NCI-H460 (cell line): ENCODE measurements at regions not wholly inside any gene's neighbourhood (a gene's known extent, or its start where the extent isn't known, plus 50 kb on each side); places are given as distances from the start of the nearest gene placed in this dataset.

Experiments
- DNase-seq: peaks from one replicate; pipeline ENCODE4 v3.0.0-alpha.2; 2016; ENCODE audit warnings: low read depth; ENCODE audit errors: extremely low read depth

DNA sequence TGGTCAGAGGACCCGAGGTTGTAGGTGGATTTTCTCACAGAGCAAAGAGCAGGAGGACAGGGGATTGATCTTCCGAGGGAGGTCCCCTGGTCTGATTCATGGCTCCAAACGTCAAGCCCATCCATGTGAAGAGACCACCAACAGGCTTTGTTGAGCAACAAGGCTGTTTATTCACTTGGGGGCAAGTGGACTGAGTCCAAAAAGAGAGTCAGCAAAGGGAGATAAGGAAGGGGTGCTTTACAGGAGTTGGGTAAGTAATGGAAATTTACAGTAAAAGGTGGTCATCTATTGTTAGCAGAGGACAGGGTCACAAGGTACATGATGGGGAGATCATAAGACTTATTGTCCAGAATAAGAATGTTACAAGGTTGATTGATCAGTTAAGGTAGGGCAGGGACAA lies 2285.8 kb downstream of the TP53TG3F start:
- DNase-seq: no peak

DNA sequence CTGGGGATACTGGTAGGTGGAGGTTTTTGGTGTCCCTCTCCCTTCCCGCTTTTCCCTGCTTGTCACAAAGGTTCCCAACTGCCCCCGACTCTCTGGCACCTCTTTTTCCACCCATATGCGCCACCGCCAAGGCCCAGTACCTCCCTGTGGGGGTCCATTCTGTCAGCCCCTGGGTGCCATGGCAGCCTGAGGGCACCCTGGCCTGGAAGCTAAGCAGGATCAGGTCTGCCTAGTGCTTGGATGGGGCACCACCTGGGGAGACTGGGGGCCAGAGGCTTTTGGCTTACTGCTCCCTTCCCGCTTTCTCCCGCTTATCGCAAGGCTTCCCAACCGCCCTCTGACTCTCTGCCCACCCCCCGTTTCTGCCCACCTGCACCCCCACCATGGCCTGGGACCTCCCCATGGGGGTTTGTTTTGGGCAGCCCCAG lies 2286.4 kb downstream of the TP53TG3F start:
- DNase-seq: no peak

DNA sequence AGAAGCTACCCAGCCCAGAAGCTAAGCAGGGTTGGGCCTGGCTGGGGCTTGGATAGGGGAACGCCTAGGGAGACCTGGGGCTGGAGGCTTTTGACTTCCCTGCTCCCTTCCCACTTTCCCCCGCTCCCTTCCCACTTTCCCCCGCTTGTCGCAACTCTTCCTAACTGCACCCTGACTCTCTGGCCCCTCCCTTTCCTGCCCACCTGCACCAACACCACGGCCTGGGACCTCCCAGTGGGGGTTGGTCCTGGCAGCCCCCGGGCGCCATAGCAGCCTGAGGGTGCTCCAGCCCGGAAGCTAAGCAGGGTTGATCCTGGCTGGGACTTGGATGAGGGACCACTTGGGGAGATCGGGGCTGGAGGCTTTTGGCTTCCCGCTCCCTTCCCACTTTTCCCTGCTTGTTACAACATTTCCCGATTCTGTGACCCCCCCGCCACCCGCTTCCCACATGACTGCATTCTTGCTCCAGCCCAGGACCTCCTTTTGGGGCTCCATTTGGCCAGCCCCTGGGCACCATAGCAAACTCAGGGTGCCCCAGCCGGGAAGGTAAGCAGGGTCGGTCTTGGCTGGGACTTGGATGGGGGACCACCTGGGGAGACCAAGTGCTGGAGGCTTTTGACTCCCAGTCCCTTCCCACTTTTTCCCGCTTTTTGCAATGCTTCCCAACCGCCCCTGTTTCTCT lies 2287.0 kb downstream of the TP53TG3F start:
- DNase-seq: no peak

GRCh38 chr16:35746963-35747657 lies 2287.7 kb downstream of the TP53TG3F start:
- DNase-seq: no peak

DNA sequence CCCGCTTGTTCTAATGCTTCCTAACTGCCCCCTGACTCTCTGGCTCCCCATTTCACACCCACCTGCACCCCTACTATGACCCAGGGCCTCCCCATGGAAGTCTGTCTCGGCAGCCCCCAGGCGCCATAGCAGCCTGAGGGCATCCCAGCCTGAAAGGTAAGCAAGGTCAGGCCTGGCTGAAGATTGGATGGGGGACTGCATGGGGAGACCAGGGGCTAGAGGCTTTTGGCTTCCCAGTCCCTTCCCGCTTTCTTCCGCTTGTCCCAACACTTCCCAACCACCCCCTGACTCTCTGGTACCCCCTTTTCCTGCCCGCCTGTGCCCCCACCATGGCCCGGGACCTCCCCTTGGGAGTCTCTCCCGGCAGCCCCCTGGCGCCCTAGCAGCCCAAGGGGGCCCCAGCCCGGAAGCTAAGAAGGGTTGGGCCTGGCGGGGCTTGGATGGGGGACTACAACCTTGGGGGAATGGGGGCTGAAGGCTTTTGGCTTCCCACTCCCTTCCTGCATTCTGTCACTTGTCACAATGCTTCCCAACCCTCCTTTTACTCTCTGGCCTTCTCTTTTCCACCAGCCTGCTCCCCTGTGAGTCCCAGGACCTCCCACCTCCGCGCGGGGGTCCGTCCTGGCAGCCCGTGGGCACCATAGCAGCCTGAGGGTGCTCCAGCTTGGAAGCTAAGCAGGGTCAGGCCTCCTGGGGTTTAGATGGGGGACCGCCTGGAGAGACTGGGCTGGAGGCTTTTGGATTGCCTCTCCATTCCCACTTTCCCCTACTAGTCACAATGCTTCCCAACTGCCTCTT lies 2288.4 kb downstream of the TP53TG3F start:
- no peak for DNase-seq

GRCh38 chr16:35748621-35749252 lies 2289.3 kb downstream of the TP53TG3F start:
- DNase-seq: no peak

DNA sequence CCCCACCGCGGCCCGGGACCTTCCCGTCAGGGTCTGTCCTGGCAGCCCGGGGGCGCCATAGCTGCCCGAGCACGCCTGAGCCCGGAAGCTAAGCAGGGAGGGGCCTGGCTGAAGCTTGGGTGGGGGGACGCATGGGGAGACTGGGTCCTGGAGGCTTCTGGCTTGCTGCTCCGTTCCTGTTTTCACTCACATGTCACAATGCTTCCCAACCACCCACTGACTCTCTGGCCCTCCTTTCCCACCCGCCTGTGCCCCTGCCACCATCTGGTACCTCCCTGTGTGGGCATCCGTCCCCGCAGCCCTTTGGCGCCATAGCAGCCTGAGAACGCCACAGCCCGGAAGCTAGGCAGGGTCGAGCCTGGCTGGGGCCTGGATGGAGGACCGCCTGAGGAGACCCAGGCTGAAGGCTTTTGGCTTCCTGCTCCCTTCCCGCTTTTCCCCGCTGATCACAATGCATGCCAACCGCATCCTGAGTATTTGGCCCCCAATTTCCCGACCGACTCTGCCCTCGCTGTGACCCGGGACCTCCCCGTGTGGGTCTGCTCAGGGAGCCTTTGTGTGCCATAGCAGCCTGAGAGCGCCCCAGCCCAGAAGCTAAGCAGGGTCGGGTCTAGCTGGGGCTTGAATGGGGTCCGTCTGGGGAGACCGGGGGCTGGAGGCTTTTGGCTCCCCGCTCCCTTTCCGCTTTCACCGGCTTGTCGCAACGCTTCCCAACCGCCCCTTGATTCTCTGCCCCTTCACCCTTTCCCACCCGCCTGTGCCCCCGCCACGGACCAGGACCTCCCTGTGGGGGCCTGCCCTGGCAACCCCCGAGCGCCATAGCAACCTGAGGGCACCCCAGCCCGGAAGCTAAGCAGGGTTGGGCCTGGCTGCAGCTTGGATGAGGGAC lies 2290.1 kb downstream of the TP53TG3F start:
- DNase-seq: no peak

DNA sequence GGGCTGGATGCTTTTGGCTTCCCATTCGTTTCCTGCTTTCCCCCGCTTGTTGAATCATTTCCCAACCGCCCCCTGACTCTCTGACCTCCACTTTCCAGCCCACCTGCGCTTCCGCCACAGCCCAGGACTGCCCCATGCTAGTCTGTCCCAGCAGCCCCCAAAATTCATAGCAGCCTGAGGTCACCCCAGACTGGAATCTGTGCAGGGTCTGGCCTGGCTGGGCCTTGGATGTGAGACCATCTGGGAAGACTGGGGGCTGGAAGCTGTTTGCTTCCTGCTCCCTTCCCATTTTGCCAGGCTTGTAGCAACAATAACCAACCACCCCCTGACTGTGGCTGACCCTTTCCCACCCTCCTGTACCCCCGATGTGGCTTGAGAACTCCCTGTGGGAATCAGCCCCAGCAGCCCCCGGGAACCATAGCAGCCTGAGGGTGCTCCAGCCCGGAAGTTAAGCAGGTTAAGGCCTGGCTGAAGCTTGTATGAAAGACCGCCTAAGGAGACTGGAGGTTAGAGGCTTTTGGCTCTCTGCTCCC lies 2290.8 kb downstream of the TP53TG3F start:
- DNase-seq: no peak

GRCh38 chr16:35750701-35751104 lies 2291.3 kb downstream of the TP53TG3F start:
- no peak for DNase-seq

DNA sequence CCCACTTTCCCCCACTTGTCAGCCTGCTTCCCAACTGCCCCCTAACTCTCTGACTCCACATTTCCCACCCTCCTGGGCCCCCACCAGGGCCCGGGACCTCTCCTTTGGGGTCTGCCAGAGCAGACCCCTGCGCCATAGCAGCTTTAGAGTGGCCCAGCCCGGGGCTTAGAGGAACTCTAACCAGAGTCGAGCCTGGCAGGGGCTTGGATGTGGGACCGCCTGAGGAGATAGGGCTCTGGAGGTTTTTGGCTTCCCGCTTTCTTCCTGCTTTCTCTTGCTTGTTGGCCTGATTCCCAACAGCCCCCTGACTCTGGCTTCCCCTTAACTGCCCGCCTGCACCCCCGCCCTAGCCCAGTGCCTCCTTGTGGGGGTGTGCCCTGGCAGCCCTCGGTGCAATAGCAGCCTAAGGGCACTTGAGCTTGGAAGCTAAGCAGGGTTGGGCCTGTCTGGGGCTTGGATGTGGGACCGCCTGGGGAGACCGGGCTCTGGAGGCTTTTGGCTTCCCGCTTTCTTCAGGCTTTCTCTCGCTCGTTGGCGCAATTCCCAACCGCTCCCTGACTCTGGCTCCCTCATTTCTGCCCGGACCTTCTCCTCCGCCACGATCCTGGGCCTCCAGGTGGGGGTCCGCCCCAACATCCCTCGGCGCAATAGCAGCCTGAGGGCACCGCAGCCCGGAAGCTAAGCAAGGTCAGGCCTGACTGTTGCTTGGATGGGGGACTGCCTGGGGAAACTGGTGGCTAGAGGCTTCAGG lies 2292.0 kb downstream of the TP53TG3F start:
- DNase-seq: no peak

DNA sequence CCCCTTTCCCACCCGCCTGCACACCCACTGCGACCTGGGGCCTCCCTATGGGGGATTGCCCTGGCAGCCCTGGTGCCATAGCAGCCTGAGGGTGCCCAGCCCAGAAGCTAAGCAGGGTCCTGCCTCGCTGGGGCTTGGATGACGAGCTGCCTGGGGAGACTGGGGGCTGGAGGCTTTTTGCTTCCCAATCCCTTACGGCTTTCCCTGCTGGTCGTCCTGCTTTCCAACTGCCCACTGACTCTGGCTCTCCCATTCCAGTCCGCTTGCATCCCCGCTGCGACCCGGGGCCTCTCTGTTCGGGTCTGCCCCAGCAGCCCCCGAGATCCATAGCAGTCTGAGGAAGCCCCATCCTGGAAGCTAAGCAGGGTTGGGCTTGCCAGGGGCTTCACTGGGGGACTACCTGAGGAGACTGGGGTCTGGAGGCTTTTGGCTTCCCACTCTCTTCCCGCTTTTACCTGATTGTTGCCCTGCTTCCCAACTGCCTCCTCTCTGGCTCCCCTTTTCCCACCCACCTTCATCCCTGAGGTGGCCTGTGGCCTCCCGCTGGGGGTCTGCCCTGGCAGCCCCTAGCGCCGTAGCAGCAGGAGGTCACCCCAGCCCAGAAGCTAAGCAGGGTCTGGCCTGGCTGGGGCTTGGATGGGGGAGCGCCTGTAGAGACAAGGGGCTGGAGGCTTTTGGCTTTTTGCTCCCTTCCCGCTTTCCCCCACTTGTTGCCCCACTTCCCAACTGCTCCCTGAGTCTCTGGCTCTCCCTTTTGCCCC lies 2292.8 kb downstream of the TP53TG3F start:
- no peak for DNase-seq

GRCh38 chr16:35752773-35753558 lies 2293.6 kb downstream of the TP53TG3F start:
- no peak for DNase-seq

- DNase-seq: no peak
Measured at GRCh38 chr16:35753559-35754390, 2294.4 kb downstream of the TP53TG3F start.

DNA sequence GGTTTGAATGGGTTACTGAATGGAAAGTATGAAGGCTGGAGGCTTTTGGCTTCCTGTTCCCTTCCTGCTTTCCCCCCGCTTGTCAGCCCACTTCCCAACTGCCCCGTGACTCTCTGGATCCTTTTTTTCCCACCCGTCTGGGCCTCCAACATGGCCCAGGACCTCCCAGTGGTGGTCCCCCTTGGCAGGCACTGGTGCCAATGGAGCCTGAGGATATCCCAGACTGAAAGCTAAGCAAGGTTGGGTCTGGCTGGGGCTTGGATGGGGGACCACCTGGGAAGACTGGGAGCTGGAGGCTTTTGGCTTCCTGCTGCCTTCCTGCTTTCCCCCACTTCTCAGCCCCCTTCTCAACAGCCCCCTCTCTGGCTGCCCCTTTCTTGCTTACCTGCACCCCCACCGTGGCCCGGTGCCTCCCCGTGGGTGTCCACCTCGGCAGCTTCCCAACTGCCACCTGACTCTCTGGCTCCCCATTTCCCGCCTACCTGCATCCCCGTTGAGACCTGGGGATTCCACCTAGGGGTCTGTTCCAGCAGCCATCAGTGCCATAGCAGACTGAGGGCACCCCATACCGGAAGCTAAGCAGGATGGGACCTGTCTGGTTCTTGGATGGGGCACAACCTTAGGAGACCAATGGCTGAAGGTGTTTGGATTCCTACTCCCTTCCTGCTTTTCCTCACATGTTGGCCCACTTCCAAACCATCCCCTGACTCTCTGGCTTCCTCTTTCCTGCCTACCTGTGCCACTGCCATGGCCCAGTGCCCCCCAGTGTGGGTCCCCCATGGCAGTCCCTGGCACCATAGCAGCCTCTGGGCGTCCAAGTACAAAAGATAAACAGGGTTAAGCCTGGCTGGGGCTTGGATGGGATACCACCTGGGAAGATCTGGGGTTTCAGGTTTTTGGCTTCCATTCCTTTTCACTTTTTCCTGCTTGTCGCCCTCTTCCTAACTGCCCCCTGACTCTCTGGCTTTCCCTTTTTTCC lies 2295.3 kb downstream of the TP53TG3F start:
- no peak for DNase-seq

GRCh38 chr16:35788381-35788780 lies 2329.0 kb downstream of the TP53TG3F start:
- no peak for DNase-seq
